Prostate gland (tissue), 2 donors: ENCODE measurements at regions not wholly inside any gene's neighbourhood (a gene's known extent, or its start where the extent isn't known, plus 50 kb on each side); places are given as distances from the start of the nearest gene placed in this dataset.

Source experiments
- DNase-seq: peaks from one replicate; pipeline ENCODE4 v3.0.0-alpha.2; 2019; ENCODE audit warnings: low spot score
- H3K27ac ChIP-seq, 2 donors: fragments of 200-600 bp; sonication (generic); 2 replicates each; pipeline ENCODE4 v1.5.1; 2017 to 2019
- H3K27me3 ChIP-seq: fragments of 200-600 bp; sonication (generic); replicated peaks from 2 replicates; pipeline ENCODE4 v1.5.1; 2019; ENCODE audit not compliant: insufficient read depth
- H3K36me3 ChIP-seq, 2 donors: fragments of 200-600 bp; sonication (generic); 1 replicate in 1 of 2; 2 replicates in 1 of 2; pipeline versions ENCODE4 v1.5.1 to v1.8.1; 2017 to 2019
- H3K4me1 ChIP-seq: fragments of 200-600 bp; sonication (generic); replicated peaks from 2 replicates; pipeline ENCODE4 v1.5.1; 2019
- H3K4me3 ChIP-seq, 2 donors: fragments of 200-600 bp; sonication (generic); 2 replicates each; pipeline ENCODE4 v1.5.1; 2017 to 2019
- H3K9me3 ChIP-seq: fragments of 200-600 bp; sonication (generic); 2 replicates; pipeline ENCODE4 v1.5.1; 2017
- POLR2A ChIP-seq: fragments of 450-650 bp; IDR thresholded peaks from one replicate; pipeline ENCODE4 v1.6.1; 2016; ENCODE audit warnings: antibody characterized with exemption, mild to moderate bottlenecking
- POLR2AphosphoS5 ChIP-seq: sonication (generic); formaldehyde crosslinking; IDR thresholded peaks from one replicate; pipeline ENCODE4 v1.6.1; 2017; ENCODE audit warnings: antibody characterized with exemption
- WGBS: methylation state at CpG from one replicate; pipeline ENCODE4 v1.1.5; 2018; 5-methylcytosine and 5-hydroxymethylcytosine counted together
- intact Hi-C: fragments of 100-400 bp; cut with DNase I; formaldehyde crosslinking; loops from one replicate; pipeline ENCODE4 v1.14.2; 2022
- TF ChIP-seq, protein P1 (sequence below), 4 experiments: fragments of 200-600 bp in 2 of 4; fragments of 450-650 bp in 2 of 4; sonication (generic) in 2 of 4; IDR thresholded peaks; 1 replicate in 3 of 4; 2 replicates in 1 of 4; pipeline ENCODE4 v1.5.1; 2016 to 2019; ENCODE audit warnings: antibody characterized with exemption in 4 of 4, mild to moderate bottlenecking in 2 of 4, moderate library complexity in 2 of 4

GRCh38 chr11:97345032-97345431 lies 955.2 kb downstream of the JRKL start:
- no peak overlapping the region for H3K4me3 ChIP-seq
- no peaks in the 10 kb centered on the region for H3K36me3 ChIP-seq
- 28% methylated on average over 3 of the region's 3 CpGs for WGBS
- intact Hi-C loops: no loop called here
- TF ChIP-seq, protein P1, sequence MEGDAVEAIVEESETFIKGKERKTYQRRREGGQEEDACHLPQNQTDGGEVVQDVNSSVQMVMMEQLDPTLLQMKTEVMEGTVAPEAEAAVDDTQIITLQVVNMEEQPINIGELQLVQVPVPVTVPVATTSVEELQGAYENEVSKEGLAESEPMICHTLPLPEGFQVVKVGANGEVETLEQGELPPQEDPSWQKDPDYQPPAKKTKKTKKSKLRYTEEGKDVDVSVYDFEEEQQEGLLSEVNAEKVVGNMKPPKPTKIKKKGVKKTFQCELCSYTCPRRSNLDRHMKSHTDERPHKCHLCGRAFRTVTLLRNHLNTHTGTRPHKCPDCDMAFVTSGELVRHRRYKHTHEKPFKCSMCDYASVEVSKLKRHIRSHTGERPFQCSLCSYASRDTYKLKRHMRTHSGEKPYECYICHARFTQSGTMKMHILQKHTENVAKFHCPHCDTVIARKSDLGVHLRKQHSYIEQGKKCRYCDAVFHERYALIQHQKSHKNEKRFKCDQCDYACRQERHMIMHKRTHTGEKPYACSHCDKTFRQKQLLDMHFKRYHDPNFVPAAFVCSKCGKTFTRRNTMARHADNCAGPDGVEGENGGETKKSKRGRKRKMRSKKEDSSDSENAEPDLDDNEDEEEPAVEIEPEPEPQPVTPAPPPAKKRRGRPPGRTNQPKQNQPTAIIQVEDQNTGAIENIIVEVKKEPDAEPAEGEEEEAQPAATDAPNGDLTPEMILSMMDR (IDR thresholded peaks at IDR 0.05): no peak
- TF ChIP-seq POLR2A: no peak
- TF ChIP-seq POLR2AphosphoS5: no peak
- no peaks in the 10 kb centered on the region for H3K4me1 ChIP-seq
- no peak for DNase-seq
- no peak overlapping the region for H3K27ac ChIP-seq
- H3K27me3 ChIP-seq: no peaks in the 10 kb centered on the region
- no peaks in the 10 kb centered on the region for H3K9me3 ChIP-seq

DNA sequence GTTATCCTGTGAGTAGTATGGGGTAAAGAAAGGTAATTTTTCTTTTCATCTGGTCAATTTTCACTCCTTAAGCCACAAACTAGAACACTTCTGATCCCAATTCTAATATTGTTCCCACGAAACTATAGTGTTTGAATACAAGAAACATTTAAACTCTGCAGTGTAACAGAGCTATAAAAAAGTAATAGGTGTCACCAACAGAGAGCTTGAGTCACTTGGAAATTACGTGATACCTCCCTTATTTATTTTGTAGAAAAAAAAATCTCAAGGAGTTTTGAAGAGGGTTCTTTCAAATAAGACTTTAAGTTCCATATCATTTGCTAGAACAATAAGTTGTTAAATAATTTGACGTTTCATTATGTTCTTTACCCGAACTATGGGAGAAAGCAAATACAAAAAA lies 959.4 kb downstream of the JRKL start:
- Histone ChIP-seq H3K36me3 (no peaks in the 10 kb centered on the region), H3K4me3 (no peak overlapping the region), H3K27ac (no peak overlapping the region), H3K27me3 (no peaks in the 10 kb centered on the region), H3K9me3 (no peaks in the 10 kb centered on the region), H3K4me1 (no peaks in the 10 kb centered on the region)
- WGBS: 44% methylated on average over 4 of the region's 4 CpGs
- no peak for TF ChIP-seq POLR2A
- TF ChIP-seq, protein P1 (IDR thresholded peaks at IDR 0.05): no peak
- no peak for TF ChIP-seq POLR2AphosphoS5
- intact Hi-C loops: no loop called here
- no peak for DNase-seq

DNA sequence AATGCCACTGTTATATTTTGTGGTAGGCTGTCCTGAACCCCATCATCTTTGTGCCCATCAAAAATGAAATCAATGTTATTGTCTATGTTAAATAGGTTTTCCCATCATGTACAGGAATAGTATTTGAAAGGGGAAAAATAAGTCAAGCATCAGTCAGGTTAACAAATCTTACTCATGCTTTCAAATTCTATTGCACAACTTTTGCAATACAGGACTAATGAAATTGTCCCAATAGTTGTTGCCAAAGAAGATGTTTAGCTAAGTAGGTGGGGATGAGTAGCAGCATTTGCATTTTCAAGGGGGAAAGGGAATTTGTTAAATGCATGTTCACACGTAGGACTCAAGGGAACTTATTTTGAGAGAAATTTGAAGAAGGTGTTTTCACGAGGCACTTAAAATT lies 962.1 kb downstream of the JRKL start:
- Histone ChIP-seq H3K4me3 (no peak overlapping the region), H3K27ac (no peak overlapping the region), H3K9me3 (no peaks in the 10 kb centered on the region), H3K36me3 (no peaks in the 10 kb centered on the region), H3K4me1 (no peaks in the 10 kb centered on the region), H3K27me3 (no peaks in the 10 kb centered on the region)
- WGBS: 60% methylated on average over 2 of the region's 2 CpGs
- no peak for DNase-seq
- TF ChIP-seq POLR2AphosphoS5: no peak
- TF ChIP-seq POLR2A: no peak
- TF ChIP-seq, protein P1 (IDR thresholded peaks at IDR 0.05): no peak
- intact Hi-C loops: no loop called here

GRCh38 chr11:97354026-97354425 lies 964.2 kb downstream of the JRKL start:
- no peak overlapping the region for H3K4me3 ChIP-seq
- no peak overlapping the region for H3K27ac ChIP-seq
- DNase-seq: no peak
- H3K27me3 ChIP-seq: no peaks in the 10 kb centered on the region
- intact Hi-C loops: no loop called here
- TF ChIP-seq, protein P1 (IDR thresholded peaks at IDR 0.05): no peak
- no peak for TF ChIP-seq POLR2A
- no peak for TF ChIP-seq POLR2AphosphoS5
- H3K9me3 ChIP-seq: no peaks in the 10 kb centered on the region
- H3K36me3 ChIP-seq: no peaks in the 10 kb centered on the region
- H3K4me1 ChIP-seq: no peaks in the 10 kb centered on the region
- 97% methylated on average over 1 of the region's 1 CpG for WGBS

DNA sequence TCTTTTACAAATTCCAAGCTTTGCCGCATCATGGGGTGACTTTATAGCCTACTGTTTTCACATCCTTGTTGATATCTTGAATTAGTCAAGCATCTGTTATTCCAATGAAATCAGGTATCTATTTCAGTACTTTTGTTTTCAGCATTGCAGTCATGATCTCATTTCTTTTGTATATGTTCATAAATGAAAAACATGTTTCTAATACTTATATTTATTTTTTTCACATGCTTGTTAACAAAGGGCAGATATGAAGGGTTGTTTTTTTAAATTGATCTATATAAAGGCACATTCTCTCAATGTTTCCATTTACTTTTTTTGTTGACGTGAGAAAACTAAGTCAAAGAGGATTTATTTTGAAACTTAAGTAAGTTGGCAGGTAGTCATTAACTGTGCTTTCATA lies 964.8 kb downstream of the JRKL start:
- DNase-seq: no peak
- Histone ChIP-seq H3K27me3 (no peaks in the 10 kb centered on the region), H3K4me3 (no peak overlapping the region), H3K4me1 (no peaks in the 10 kb centered on the region), H3K36me3 (no peaks in the 10 kb centered on the region), H3K27ac (no peak overlapping the region), H3K9me3 (no peaks in the 10 kb centered on the region)
- TF ChIP-seq, protein P1 (IDR thresholded peaks at IDR 0.05): no peak
- TF ChIP-seq POLR2A: no peak
- TF ChIP-seq POLR2AphosphoS5: no peak
- intact Hi-C loops: no loop called here
- WGBS: 79% methylated on average over 2 of the region's 2 CpGs
